GM04504 (cell line): ENCODE measurements at regions not wholly inside any gene's neighbourhood (a gene's known extent, or its start where the extent isn't known, plus 50 kb on each side); places are given as distances from the start of the nearest gene placed in this dataset.
"Not testable (repeated sequence)": the region's sequence is repeated elsewhere in the genome, so short reads cannot be mapped to it uniquely, and the experiment has no call there.

Source experiments
- DNase-seq: peaks from one replicate; pipeline ENCODE4 v3.0.0-alpha.2; 2012; ENCODE audit warnings: low read depth

DNA sequence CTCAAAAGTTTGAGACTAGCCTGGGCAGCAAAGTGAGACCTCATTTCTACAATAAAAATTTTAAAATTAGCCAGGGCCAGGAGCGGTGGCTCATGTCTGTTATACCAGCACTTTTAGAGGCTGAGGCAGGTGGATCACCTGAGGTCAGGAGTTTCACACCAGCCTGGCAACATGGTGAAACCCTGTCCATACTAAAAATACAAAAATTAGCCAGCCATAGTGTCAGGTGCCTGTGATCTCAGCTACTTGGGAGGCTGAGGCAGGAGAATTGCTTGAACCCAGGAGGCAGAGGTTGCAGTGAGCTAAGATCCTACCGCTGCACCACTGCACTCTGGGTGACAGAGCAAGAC, 85.1 kb upstream of the MAP4 start:
- DNase-seq = not testable (repeated sequence)

DNA sequence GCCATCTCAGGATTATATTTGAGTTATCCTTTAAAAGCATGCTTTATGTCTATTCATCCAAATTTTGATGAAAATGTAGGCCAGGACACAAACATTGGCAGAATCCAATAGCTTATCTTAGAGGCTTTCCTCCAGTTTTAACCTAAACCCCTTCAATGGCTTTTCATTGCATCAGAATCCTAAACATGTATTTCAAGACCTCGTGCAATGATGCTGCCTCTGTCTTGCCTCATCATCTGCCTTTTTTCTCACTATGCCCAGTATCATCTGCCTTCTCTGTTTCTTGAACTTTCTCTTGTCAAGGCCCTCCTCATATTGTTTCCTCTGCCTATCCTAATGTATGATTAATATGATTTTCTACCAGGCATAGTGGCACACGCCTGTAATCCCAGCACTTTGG, 76.1 kb upstream of the MAP4 start:
- no peak for DNase-seq

DNA sequence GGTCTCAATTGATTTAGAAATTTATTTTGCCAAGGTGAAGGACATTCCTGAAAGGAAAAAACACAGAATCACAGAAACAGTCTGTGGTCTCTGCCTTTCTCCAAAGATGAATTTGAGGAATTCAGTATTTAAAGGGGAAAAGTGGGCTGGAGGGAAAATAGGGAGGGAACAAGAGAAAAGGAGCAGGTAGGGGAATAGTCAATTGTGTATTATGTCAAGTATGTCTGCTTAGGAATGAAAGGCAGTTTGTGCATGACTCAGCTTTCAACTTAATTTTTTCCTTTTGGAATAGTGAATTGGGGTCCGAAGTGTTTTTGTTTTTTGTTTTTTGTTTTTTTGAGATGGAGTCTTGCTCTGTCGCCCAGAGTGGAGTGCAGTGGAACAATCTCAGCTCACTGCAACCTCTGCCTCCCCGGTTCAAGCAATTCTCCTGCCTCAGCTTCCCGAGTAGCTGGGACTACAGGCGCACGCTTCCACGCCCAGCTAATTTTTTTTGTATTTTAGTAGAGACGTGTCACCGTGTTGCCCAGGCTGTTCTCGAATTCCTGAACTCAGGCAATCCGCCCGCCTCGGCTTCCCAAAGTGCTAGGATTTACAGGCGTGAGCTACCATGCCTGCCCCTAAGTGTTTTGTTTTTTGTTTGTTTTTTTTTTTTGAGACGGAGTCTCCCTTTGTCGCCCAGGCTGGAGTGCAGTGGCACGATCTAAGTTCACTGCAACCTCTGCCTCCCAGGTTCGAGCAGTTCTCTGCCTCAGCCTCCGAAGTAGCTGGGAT, 74.1 kb upstream of the MAP4 start:
- no peak for DNase-seq

DNA sequence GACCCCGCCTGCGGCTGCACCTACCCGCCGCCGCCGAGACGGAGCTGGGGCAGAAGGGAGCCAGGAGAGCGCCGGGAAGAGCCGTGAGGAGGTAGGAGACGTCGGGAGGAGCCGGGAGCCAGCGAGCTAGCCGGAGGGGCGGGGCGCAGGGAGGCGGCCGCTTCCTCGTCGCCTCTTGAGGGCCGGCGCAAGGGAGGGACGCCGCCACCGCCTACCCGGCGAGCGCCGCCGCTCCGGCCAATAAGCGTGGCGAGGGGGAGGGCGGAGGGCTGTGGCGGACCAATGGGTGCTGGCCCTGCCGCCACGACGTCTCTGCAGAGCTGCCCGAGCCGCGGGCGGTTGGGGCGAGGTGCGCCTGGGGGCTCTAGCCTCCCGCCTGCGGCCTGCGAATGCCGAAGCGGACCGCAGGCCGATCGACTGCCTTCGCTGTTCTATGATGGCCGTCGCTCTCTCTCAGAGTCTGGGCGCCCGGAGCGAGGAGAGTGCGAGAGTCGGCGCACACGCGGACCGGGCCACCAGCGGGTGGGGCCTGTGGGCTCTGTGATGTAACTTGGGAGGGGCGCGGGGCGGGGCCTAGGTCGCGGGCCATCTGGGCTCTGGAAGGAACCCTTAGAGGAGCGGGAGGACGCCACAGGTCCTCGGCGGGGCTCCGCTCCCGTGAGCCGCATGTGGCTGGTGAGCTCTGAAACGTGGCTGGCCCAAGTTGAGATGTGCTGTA, 72.7 kb upstream of the MAP4 start:
- peak; percentile 93 for DNase-seq

DNA sequence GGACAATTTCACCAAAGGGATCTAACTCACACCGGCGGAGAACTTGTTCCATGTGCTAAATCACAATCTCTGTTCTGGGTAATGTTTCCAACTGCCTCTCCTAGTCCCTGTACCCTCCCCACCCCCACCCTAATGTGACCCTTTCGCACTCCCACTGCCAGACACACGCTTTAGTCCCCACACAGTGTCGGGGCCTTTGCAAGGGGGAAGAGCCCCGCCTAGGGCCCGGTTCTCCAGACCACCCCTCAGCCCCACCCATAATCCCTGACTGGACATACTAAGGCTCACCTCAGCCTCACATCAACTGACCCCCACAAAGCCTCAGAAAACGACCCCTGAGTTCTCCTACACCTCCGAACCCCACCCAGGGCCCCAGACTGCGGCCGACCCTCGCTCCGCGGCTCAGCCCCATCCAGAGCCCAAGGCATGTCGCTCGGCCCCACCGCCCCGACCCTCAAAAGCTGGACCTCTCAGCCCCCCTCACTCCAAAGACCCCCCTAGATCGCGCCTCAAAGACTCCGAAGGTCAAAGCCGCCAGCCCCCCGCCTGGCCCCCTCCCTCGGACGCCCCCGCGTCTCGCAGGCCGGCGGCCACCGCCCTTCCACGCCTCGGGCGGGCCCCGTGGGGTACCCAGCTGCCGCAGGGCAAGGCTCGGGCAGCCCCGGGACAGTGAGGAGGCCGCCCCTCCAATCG, 72.0 kb upstream of the MAP4 start:
- DNase-seq = no peak

DNA sequence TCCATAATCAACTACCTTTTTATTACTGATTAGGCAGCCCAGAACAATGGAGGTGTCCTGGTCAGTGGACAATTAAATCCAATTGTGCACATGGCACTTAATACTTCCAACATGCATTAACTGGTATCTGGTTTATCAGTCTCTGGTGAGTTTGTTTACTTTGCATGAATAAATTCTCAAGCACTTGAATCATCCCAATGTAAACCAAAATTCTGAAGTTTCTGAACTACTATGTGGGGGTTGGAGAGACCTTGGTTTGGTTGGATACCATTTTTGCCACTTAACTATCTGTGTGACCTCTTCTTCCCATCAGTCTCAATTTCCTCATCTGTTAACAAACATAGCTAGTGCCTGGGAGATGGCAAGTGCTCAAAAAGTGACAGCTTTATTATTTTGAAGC, 70.5 kb upstream of the MAP4 start:
- DNase-seq = peak; percentile 13

DNA sequence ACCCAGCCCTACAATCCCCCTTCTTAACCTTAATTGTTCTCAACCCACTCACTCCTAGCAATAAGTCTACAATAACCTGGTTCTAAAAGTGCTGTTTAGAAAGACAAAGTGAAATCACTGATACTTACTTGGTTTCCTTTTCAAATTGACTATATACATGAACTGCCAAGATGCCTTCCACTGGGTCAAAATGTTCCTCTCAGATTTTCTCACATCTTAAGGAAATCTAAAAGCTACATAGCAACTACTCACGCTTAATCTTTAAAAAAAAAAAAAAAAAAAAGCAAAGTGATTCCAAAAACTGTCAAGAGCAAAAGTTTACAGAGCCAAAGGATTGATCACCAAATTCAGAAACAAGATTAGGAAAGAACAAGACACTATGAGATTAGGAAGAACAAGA, 68.7 kb upstream of the MAP4 start:
- DNase-seq = no peak

DNA sequence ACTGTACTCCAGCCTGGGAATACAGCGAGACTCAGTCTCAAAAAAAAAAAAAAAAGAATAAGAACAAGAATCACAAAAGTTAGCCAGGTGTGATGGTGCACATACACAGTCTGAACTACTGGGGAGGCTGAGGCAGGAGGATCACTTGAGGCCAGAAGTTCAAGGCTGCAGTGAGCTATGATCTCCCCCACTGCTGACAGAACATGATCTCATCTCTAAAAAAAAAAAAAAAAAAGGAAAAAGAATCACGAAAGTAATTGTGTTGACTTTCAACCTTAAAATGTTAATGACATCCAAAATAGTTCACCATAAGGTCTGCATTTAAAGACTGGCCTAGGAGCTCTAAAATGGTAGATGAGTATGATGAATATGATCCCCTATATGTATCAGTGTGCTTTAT, 68.0 kb upstream of the MAP4 start:
- no peak for DNase-seq

DNA sequence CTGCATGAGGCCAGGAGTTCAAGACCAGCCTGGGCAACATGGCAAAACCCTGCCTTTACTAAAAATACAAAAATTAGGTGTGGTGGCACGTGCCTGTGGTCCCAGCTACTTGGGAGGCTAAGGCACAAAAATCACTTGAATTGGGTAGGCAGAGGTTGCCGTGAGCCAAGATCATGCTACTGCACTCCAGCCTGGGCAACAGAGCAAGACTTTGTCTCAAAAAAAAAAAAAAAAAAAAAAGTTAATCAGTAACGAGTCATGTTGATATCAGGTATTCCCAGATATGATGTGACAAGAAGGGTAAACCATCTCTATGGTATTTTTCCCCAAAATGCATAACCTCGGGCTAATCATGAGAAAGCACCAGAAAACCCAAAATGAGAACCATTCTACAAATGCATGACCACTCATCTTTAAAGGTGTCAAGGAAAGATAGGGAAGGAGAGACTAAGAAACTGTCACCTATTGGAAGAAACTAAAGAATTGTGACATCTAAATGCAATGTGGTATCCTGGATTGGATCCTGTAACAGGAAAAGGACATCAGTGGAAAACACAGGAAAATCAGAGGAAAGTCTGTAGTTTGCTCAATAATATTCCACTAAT, 66.5 kb upstream of the MAP4 start:
- no peak for DNase-seq

DNA sequence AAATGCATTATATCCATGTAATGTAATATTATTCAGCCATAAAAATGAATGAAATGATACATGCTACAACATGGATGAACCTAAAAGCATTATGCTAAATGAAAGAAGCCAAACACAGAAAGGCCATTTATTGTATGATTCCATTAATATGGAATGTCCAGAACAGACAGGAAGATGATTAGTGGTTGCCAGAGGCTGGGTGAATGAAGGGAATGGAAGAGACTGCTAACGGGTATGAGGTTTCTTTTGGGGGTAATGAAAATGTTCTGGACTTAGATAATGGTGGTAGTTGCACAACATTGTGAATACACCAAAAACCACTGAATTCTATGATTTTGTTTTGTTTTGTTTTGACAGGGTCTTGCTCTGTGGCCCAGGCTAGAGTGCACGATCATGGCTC, 61.6 kb upstream of the MAP4 start:
- peak; percentile 45 for DNase-seq

DNA sequence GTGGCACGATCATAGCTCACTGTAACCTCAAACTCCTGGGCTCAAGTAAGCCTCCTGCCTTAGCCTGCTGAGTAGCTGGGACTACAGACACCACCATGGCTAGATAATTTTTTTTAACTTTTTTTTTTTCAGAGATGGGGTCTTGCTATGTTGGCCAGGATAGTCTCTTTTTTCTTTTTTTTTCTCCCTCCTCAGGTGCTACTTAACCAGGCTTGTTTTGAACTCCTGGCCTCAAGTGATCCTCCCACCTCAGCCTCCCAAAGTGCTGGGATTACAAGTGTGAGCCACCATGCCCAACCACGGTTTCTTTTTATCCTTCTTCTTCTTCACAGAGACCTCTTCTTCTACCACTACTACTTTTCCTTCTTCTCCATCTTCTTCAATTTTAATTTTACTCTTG, 53.8 kb upstream of the MAP4 start:
- DNase-seq = no peak

DNA sequence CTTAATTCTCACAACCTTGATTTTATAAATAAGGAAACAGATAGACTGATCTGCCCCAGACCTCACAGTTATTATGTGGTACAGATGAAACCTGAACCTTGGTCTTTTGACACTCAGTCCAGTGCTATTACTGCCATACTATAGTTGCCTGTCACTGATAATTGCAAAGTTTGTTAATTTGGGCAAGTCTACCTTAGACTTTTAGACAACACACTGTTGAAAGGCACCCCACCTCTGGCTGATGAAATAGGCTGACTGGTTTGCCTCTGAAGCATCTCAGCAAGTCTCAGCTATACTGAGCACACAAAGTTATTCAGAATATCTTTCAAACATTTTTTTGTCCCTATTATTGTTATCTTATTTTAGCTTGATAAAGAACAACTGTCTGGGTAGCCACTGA, 53.1 kb upstream of the MAP4 start:
- no peak for DNase-seq

DNA sequence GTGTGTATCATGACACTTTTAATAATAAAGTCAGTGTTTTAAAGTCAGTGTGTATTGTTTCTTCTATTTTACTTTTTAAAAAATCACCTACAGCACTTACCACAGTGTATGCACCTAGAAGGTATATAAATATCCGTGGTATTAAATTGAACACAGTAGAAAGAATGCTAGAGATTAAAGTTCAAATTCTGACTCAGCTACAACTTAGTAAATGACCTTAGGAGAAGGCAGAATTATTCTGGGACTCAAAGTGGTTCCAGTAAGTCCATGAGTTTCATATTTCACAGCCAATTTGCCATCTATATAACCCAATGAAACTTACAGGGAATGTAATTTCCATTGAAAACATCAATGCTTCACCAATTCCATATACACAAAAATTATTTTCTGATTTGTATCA, 52.7 kb upstream of the MAP4 start:
- DNase-seq = no peak

DNA sequence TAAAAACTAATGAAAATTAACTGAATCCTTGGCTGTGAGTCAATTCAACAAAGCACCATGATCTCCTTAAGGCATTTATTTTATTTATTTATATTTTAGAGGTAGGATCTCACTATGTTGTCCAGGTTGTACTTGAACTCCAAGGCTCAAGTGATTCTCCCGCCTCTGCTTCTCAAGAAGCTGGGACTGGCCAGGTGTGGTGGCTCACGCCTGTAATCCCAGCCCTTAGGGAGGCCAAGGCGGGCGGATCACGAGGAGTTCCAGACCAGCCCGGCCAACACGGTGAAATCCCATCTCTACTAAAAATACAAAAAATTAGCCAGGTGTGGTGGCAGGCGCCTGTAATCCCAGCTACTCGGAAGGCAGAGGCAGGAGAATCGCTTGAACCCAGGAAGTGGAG, 52.1 kb upstream of the MAP4 start:
- DNase-seq = not testable (repeated sequence)

DNA sequence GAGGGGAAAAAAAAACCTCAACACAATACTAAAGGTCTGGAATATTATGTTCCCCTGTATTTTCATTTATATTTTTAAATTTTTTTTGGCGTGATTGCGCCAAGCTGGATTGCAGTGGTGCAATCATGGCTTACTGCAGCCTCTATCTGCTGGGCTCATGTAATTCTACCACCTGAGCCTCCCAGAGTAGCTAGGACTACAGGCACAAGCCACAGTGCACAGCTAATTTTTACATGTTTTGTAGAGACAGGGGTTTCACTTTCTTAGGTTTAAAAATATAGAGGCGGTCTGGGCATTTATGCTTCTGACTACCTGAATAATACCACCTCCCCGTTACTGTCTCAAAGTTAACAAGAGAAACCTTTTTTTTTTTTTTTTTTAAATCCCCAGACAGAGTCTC, 51.1 kb upstream of the MAP4 start:
- DNase-seq = no peak
